CD14-positive monocyte (primary cell): ENCODE measurements at regions not wholly inside any gene's neighbourhood (a gene's known extent, or its start where the extent isn't known, plus 50 kb on each side); places are given as distances from the start of the nearest gene placed in this dataset.
A peak's percentile ranks its signal among the peaks of the same experiment; 100 is the strongest.

Experiments
- DNase-seq, 3 donors: peaks; one replicate each; pipeline ENCODE4 v3.0.0-alpha.2; 2011 to 2022
- H2AFZ ChIP-seq: 2 replicates; pipeline ENCODE4 v1.6.0; 2012; ENCODE audit warnings: mild to moderate bottlenecking, low read depth, low read length, inconsistent platforms; ENCODE audit not compliant: insufficient read depth, poor library complexity, severe bottlenecking
- H3K27ac ChIP-seq, 2 donors: 1 replicate in 1 of 2; 2 replicates in 1 of 2; pipeline ENCODE4 v1.5.1; 2012 to 2013; ENCODE audit warnings: low read length in 2 of 2, control low read depth in 1 of 2, inconsistent platforms in 1 of 2, low read depth in 1 of 2, mild to moderate bottlenecking in 1 of 2
- H3K27me3 ChIP-seq, 2 donors: one replicate each; pipeline versions ENCODE4 v1.6.0 to v1.6.1; 2011 to 2013; ENCODE audit warnings: low read length in 2 of 2; ENCODE audit not compliant: control insufficient read depth in 2 of 2, insufficient read depth in 2 of 2
- H3K36me3 ChIP-seq, 2 donors: replicated peaks in 1 of 2; 1 replicate in 1 of 2; 2 replicates in 1 of 2; pipeline versions ENCODE4 v1.5.1 to v1.6.1; 2012 to 2013; ENCODE audit warnings: low read length in 2 of 2, control low read depth in 1 of 2, inconsistent platforms in 1 of 2, mild to moderate bottlenecking in 1 of 2; ENCODE audit not compliant: insufficient read depth in 2 of 2, control insufficient read depth in 1 of 2
- H3K4me1 ChIP-seq, 2 donors: 1 replicate in 1 of 2; 2 replicates in 1 of 2; pipeline versions ENCODE4 v1.5.1 to v1.6.1; 2012 to 2013; ENCODE audit warnings: low read length in 2 of 2, control low read depth in 1 of 2, inconsistent platforms in 1 of 2, mild to moderate bottlenecking in 1 of 2, moderate library complexity in 1 of 2; ENCODE audit not compliant: insufficient read depth in 2 of 2, control insufficient read depth in 1 of 2
- H3K4me2 ChIP-seq: replicated peaks from 2 replicates; pipeline ENCODE3; 2012; ENCODE audit warnings: low read length, moderate library complexity, mild to moderate bottlenecking; ENCODE audit not compliant: poor library complexity, severe bottlenecking; ENCODE audit errors: extremely low read depth
- H3K4me3 ChIP-seq, 3 experiments: fragments of 200-600 bp in 1 of 3; sonication (generic) in 1 of 3; replicated peaks in 1 of 3; 1 replicate in 2 of 3; 2 replicates in 1 of 3; pipeline ENCODE4 v1.5.1; 2011 to 2013; ENCODE audit warnings: low read length in 3 of 3, mild to moderate bottlenecking in 3 of 3, control low read depth in 2 of 3, low read depth in 2 of 3, inconsistent platforms in 1 of 3, moderate library complexity in 1 of 3
- H3K79me2 ChIP-seq: 2 replicates; pipeline ENCODE4 v1.6.0; 2012; ENCODE audit warnings: mild to moderate bottlenecking, control low read depth, inconsistent platforms, low read length, moderate library complexity; ENCODE audit not compliant: insufficient read depth
- H3K9ac ChIP-seq: 2 replicates; pipeline ENCODE4 v1.6.0; 2017; ENCODE audit warnings: low read length, mild to moderate bottlenecking; ENCODE audit not compliant: insufficient read depth, poor library complexity, severe bottlenecking
- H3K9me3 ChIP-seq, 2 donors: replicated peaks in 1 of 2; 1 replicate in 1 of 2; 2 replicates in 1 of 2; pipeline versions ENCODE4 v1.5.1 to v1.6.1; 2012 to 2013; ENCODE audit warnings: low read length in 2 of 2, control low read depth in 1 of 2; ENCODE audit not compliant: control insufficient read depth in 1 of 2, insufficient read depth in 1 of 2
- H4K20me1 ChIP-seq: 2 replicates; pipeline ENCODE4 v1.6.0; 2012; ENCODE audit warnings: mild to moderate bottlenecking, low read length, control low read depth, moderate library complexity; ENCODE audit not compliant: insufficient read depth
- H3K27ac Mint-ChIP-seq, 7 donors: one replicate each; pipeline ENCODE4 v1.8.0; 2020; ENCODE audit warnings: mild to moderate bottlenecking in 7 of 7, mixed read lengths in 7 of 7, moderate library complexity in 6 of 7, inconsistent platforms in 2 of 7
- H3K27me3 Mint-ChIP-seq, 3 donors: one replicate each; pipeline ENCODE4 v1.8.0; 2021 to 2022; ENCODE audit warnings: low read depth in 3 of 3, mild to moderate bottlenecking in 3 of 3, mixed read lengths in 3 of 3, moderate library complexity in 3 of 3, inconsistent platforms in 1 of 3
- H3K36me3 Mint-ChIP-seq, 2 donors: one replicate each; pipeline ENCODE4 v1.8.0; 2020; ENCODE audit warnings: mixed read lengths in 2 of 2, inconsistent platforms in 1 of 2, mild to moderate bottlenecking in 1 of 2
- H3K4me1 Mint-ChIP-seq: one replicate; pipeline ENCODE4 v1.8.0; 2020; ENCODE audit warnings: mild to moderate bottlenecking, mixed read lengths
- H3K4me3 Mint-ChIP-seq, 2 donors: one replicate each; pipeline ENCODE4 v1.8.0; 2020; ENCODE audit warnings: mild to moderate bottlenecking in 2 of 2, mixed read lengths in 2 of 2, moderate library complexity in 1 of 2
- H3K9me3 Mint-ChIP-seq, 7 donors: one replicate each; pipeline ENCODE4 v1.8.0; 2020 to 2022; ENCODE audit warnings: mixed read lengths in 7 of 7, mild to moderate bottlenecking in 6 of 7, moderate library complexity in 6 of 7, inconsistent platforms in 2 of 7
- WGBS: methylation state at CpG from one replicate; pipeline ENCODE4 v1.1.5; 2013; ENCODE audit warnings: missing lambda C conversion rate; ENCODE audit not compliant: insufficient coverage; 5-methylcytosine and 5-hydroxymethylcytosine counted together
- intact Hi-C, 2 donors: fragments of 100-400 bp; cut with micrococcal nuclease; formaldehyde crosslinking; loops; one replicate each; pipeline versions ENCODE4 v1.15.0 to v1.15.1; 2023
- TF ChIP-seq, protein P1 (sequence below): fragments of 200-600 bp; IDR thresholded peaks from one replicate; pipeline ENCODE4 v1.8.0; 2022; ENCODE audit warnings: antibody characterized with exemption, mild to moderate bottlenecking

DNA sequence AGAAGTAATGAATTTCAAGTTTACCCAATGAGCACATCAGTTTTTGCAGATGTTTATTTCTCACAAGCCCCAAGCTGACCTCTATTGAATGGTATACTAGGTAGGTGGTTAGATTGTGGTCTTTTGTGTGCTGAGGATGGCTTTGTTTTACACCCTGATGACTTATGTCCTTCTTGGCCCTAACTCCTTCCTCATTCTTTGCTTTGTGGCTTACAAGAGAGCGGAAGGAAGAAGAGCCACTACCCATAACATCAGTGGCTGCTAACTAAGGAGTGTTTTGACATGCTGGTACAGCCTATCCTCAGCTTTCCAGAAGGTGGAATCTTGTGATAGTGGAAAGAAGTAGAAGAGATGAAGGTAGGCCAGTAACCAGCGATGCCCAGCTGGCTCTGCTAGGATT, 85.7 kb upstream of the NTRK2 start:
- Histone ChIP-seq H3K4me3 (no peak overlapping the region), H4K20me1 (no peaks in the 10 kb centered on the region), H3K27ac (no peak overlapping the region), H3K27me3 (no peaks in the 10 kb centered on the region), H2AFZ (no peak overlapping the region), H3K36me3 (no peaks in the 10 kb centered on the region), H3K4me1 (no peaks in the 10 kb centered on the region), H3K9me3 (no peaks in the 10 kb centered on the region), H3K79me2 (no peaks in the 10 kb centered on the region), H3K9ac (no peak overlapping the region), H3K4me2 (no peak overlapping the region)
- peak in 1 of 3 donors; percentile 28 for DNase-seq
- TF ChIP-seq, protein P1, sequence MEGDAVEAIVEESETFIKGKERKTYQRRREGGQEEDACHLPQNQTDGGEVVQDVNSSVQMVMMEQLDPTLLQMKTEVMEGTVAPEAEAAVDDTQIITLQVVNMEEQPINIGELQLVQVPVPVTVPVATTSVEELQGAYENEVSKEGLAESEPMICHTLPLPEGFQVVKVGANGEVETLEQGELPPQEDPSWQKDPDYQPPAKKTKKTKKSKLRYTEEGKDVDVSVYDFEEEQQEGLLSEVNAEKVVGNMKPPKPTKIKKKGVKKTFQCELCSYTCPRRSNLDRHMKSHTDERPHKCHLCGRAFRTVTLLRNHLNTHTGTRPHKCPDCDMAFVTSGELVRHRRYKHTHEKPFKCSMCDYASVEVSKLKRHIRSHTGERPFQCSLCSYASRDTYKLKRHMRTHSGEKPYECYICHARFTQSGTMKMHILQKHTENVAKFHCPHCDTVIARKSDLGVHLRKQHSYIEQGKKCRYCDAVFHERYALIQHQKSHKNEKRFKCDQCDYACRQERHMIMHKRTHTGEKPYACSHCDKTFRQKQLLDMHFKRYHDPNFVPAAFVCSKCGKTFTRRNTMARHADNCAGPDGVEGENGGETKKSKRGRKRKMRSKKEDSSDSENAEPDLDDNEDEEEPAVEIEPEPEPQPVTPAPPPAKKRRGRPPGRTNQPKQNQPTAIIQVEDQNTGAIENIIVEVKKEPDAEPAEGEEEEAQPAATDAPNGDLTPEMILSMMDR = no peak
- WGBS = 100% methylated on average over 1 of the region's 2 CpGs
- Mint-ChIP-seq H3K27ac (no peak overlapping the region), H3K27me3 (peaks cover 0 to 3% (median 0%) of the 10 kb centered on the region in 3 donors), H3K36me3 (no peaks in the 10 kb centered on the region), H3K4me1 (peaks cover 1% of the 10 kb centered on the region), H3K4me3 (no peak overlapping the region), H3K9me3 (peaks cover 0 to 5% (median 3%) of the 10 kb centered on the region in 7 donors)
- intact Hi-C loops = no loop called here

DNA sequence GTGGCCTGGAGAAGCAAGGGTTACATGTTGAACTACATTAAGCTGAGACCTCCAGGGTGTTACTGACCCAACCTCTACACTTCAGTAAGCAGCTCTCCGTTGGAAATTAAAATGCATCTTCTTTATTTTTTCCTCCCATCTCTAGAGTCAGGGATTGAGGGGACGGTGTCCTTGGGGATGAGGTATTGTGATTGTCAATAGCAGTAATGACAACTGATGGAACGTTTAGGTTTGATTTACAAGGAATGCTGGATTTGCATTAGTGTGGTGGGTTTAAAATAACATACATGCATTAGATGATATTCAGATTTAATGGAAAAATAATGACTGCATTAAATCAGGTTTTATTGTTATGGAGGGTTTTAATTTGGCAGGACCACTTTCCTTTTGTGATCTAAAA, 82.9 kb upstream of the NTRK2 start:
- H2AFZ ChIP-seq = no peak overlapping the region
- H3K36me3 ChIP-seq = no peaks in the 10 kb centered on the region
- no peak overlapping the region for H3K4me2 ChIP-seq
- H3K9me3 Mint-ChIP-seq = peaks cover 0 to 9% (median 3%) of the 10 kb centered on the region in 7 donors
- no CpG with 5 or more reads among the region's 3 CpGs for WGBS
- H3K4me3 ChIP-seq = no peak overlapping the region
- no peaks in the 10 kb centered on the region for H3K27me3 ChIP-seq
- H3K36me3 Mint-ChIP-seq = no peaks in the 10 kb centered on the region
- no peak overlapping the region for H3K27ac ChIP-seq
- no peak for DNase-seq
- no peaks in the 10 kb centered on the region for H3K79me2 ChIP-seq
- no peak overlapping the region for H3K9ac ChIP-seq
- H3K27ac Mint-ChIP-seq = no peak overlapping the region
- peaks cover 1% of the 10 kb centered on the region for H3K4me1 Mint-ChIP-seq
- intact Hi-C loops = no loop called here
- no peaks in the 10 kb centered on the region for H3K4me1 ChIP-seq
- TF ChIP-seq, protein P1 = no peak
- H4K20me1 ChIP-seq = no peaks in the 10 kb centered on the region
- no peak overlapping the region for H3K4me3 Mint-ChIP-seq
- H3K27me3 Mint-ChIP-seq = peaks cover 0 to 3% (median 0%) of the 10 kb centered on the region in 3 donors
- no peaks in the 10 kb centered on the region for H3K9me3 ChIP-seq
